Natural killer cell treated with Interleukin-12 subunit alpha and Interleukin-12 subunit beta and Interleukin-15 and Interleukin-18, amount 100 ng/mL, for 72 hours (primary cell): ENCODE measurements at regions not wholly inside any gene's neighbourhood (a gene's known extent, or its start where the extent isn't known, plus 50 kb on each side); places are given as distances from the start of the nearest gene placed in this dataset.
"Not testable (repeated sequence)": the region's sequence is repeated elsewhere in the genome, so short reads cannot be mapped to it uniquely, and the experiment has no call there.

Experiments
- ATAC-seq, 2 donors: fragments of 150-1000 bp; cut with Tn5 transposase in 1 of 2; sonication (Bioruptor Pico), chemical (Tn5 transposase) in 1 of 2; 2 replicates each; pipeline ENCODE4 v1.10.0; 2021
- DNase-seq: peaks from one replicate; pipeline ENCODE4 v3.0.0; 2022; ENCODE audit warnings: low spot score
- H3K27ac Mint-ChIP-seq, 2 donors: 1 replicate in 1 of 2; 2 replicates in 1 of 2; pipeline ENCODE4 v1.8.0; 2022; ENCODE audit warnings: mixed read lengths in 2 of 2, mild to moderate bottlenecking in 1 of 2, moderate library complexity in 1 of 2
- H3K27me3 Mint-ChIP-seq, 2 donors: 1 replicate in 1 of 2; 2 replicates in 1 of 2; pipeline ENCODE4 v1.8.0; 2022; ENCODE audit warnings: mixed read lengths in 2 of 2
- H3K36me3 Mint-ChIP-seq: one replicate; pipeline ENCODE4 v1.8.0; 2022; ENCODE audit warnings: mixed read lengths
- H3K4me1 Mint-ChIP-seq, 2 donors: 1 replicate in 1 of 2; 2 replicates in 1 of 2; pipeline ENCODE4 v1.8.0; 2022; ENCODE audit warnings: low read depth in 2 of 2, mixed read lengths in 2 of 2, mild to moderate bottlenecking in 1 of 2
- H3K4me3 Mint-ChIP-seq: one replicate; pipeline ENCODE4 v1.8.0; 2022; ENCODE audit warnings: mixed read lengths
- H3K9me3 Mint-ChIP-seq: 2 replicates; pipeline ENCODE4 v1.8.0; 2022; ENCODE audit warnings: mixed read lengths

DNA sequence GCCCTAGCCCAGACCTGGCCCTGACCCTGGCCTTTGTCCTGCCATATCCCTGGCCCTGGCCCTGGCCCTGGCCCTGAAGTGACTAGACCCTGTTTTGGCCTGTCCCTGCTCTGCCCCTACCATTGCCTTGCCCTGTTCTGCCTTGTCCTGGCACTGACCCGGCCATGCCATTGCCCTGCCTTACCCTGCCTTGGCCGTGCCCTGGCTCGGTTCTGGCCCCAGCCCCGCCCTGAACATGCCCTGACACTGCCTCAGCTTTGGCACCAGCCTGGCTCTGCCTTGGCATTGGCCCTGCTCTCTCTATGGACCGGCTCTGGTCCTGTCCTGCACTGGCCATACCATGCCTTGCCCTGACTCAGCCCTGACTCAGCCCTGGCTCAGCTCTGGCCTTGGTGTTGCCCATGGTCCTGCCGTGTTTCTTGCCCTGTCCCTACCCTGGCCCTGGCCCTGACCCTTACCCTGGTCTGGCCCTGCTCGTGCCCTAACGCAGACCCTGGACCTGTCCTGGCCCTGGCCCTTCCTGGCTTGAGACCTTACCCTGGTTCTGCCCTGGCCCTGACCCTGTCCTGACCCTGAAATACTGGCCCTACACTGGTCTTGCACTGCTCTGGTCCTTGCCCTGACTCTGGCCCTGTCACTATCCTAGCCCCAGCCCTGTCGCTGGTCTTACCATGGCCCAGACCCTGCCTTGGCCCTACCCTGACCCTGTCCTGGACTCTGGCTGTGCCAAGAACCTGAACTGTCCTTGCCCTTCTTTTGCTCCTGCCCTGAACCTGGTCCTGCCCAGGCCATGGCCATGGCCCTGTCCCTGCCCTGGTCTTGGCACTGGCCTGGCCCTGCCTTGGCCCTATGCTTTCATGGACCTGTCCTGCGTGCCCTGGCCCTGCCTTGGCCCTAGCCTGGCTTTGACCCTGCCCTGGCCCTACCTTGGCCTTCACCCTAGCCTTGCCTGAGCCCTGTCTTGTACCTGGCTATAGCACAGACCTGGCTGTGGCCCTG is 224.6 kb downstream of the LIPI start:
- not testable (repeated sequence) for H3K9me3 Mint-ChIP-seq, H3K36me3 Mint-ChIP-seq, H3K4me1 Mint-ChIP-seq, DNase-seq, H3K27ac Mint-ChIP-seq, H3K4me3 Mint-ChIP-seq, H3K27me3 Mint-ChIP-seq
- peak; percentile 37 to 46 for ATAC-seq

DNA sequence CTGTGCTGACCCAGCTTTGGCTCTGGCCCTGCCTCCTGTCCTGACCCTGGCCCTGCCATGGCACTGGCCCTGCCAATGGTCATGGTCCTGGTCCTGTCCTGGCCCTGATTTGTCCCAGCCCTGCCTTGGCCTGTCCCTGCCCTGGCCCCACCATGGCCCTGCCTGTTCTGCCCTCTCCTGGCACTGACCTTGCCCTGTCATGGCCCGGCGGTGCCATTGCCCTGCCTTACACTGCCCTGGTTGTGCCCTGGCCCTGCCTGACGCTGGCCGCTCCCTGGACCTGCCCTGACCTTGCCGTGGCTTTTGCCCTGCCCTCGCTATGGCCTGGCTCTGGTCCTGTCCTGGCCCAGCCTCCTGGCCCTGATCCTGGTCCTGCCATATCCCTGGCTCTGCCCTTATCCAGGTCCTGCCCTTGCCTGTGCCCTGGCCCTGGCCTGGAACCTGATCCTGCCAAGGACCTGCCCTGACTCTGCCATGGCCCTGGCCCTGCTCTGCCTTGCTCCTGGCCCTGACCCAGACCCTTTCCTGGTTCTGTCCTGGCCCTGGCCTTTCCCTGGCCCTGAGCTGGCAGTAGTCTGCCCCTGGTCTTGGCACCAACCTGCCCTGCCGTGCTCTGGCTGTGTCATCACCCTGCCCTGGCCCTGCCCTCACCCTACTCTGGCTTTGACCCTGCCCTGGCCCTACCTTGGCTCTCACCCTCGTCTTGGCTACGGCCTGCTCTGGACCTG is 225.5 kb downstream of the LIPI start:
- not testable (repeated sequence) for H3K36me3 Mint-ChIP-seq, H3K4me1 Mint-ChIP-seq, H3K27ac Mint-ChIP-seq, DNase-seq, H3K9me3 Mint-ChIP-seq, H3K4me3 Mint-ChIP-seq, H3K27me3 Mint-ChIP-seq
- peak in 1 of 2 donors; percentile 6 for ATAC-seq

DNA sequence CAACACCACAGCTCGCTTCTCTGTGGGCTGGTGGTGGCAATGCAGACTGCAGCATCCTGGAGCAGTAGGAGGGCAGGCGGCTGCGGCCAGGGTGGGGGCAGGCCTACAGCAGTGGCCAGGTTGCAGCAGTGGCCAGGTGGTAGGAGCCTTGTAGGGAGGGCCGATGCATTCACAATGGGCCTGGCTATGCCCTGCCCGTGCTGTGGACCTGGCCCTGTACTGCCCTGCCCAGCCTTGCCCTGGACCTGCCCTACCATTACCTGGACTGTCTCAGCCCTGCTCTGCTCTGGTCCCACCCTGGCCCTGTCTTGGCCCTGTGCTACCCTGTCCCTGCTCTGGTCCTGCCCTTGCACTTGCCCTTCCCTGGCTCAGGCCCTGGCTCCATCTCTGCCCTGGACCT is 226.0 kb downstream of the LIPI start:
- H3K36me3 Mint-ChIP-seq, ATAC-seq, H3K27ac Mint-ChIP-seq, H3K4me1 Mint-ChIP-seq, H3K27me3 Mint-ChIP-seq, H3K4me3 Mint-ChIP-seq, DNase-seq, H3K9me3 Mint-ChIP-seq: not testable (repeated sequence)

DNA sequence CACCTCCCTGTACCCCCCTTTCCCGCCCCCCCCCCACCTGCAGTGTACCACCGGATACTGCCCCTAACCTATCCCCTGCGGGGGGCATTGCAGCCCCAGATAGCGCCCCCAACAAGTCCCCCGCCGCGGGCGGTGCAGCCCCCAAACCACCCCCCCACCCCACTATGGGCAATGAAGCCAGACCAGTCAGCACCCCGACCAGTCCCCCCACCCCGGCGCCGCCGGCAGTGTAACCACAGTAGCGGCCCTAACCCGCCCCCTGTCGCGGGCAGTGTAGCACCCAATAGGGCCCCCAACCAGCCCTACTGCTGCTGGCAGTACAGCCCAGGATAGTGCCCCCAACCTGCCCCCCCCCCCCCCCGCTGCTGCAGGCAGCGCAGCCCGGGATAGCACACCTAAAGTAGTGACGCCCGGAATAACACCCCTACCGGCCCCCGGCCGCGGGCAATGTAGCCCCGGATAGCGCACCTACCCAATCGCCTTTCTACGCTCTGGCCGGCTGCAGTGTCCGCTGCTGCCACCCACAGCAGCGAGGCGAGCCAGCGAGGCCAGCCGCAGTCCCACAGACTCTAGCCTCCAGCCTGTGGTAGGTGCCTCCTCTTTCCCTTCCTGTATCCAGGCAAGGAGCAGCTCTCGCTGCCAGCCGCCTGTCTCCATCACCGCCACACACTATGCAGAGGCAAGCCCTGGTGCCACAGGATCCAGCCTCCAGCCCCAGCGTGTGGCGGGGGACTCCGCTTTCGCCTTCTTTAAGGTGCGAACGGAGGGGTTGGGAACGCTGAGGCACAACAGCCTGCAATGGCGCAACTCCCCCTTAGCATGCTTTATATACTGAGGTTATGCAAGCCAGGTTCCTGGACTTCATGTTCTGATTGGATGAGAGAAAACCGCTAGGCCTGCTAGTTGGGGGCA is 229.3 kb downstream of the LIPI start:
- not testable (repeated sequence) for DNase-seq, H3K36me3 Mint-ChIP-seq, H3K4me1 Mint-ChIP-seq, H3K27me3 Mint-ChIP-seq, H3K9me3 Mint-ChIP-seq, ATAC-seq, H3K27ac Mint-ChIP-seq
- H3K4me3 Mint-ChIP-seq, result peak overlapping the region; percentile 87

DNA sequence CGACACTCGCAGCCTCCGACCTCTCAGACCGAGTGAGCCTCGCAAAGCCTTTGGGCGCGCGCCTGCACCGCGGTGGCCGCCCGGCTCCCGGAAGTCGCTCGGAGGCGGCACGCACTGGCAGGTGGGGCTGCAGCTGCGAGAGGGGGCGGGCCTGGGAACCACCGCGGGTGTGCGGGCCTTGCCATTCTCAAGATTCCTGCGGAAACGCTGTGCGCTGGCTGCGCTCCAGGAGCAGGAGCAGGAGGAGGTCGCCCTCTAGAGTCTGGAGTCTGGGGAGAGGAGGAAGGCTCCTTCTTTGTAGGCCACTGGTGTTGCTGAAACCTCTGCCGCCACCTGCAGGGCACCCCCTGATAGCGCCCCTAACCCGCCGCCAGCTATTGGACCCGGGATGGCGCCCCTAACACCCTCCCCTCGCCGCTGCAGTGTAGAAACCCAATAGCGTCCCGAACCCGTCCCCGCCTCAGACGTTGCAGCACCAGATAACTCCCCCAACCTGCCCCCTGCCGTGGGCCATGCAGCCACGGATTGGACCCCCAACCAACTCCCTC is 230.6 kb downstream of the LIPI start:
- H3K9me3 Mint-ChIP-seq, H3K27me3 Mint-ChIP-seq, H3K36me3 Mint-ChIP-seq, H3K4me1 Mint-ChIP-seq: not testable (repeated sequence)
- H3K4me3 Mint-ChIP-seq, result peak overlapping the region; percentile 87
- H3K27ac Mint-ChIP-seq, result peak overlapping the region in 1 of 2 donors; percentile 63
- DNase-seq (peak; percentile 63), ATAC-seq (peak; percentile 88 to 93)

DNA sequence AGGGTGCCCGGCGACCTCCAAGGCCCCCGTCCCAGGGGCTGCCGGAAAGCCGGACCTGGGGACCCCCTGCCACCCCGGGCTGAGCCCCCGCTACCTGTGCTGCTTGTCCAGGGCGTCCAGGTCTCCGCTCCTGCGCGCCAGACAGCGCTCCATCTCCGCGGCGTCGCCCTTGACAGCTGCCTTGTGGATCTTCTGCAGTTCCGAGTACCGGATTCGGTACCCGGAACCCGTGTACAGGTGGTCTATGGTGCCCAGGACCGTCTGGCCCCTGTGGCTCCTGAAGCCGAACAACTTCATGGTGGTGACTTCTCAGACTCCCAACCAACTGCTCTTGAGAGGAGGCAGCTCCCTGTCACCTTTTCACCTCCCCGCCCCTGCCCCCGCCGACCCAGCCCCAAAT is 231.1 kb downstream of the LIPI start:
- not testable (repeated sequence) for H3K9me3 Mint-ChIP-seq, H3K4me1 Mint-ChIP-seq, H3K27me3 Mint-ChIP-seq, DNase-seq, H3K36me3 Mint-ChIP-seq
- Mint-ChIP-seq H3K27ac (peak overlapping the region in 1 of 2 donors; percentile 63), H3K4me3 (peak overlapping the region; percentile 87)
- ATAC-seq, result peak; percentile 43 to 48

DNA sequence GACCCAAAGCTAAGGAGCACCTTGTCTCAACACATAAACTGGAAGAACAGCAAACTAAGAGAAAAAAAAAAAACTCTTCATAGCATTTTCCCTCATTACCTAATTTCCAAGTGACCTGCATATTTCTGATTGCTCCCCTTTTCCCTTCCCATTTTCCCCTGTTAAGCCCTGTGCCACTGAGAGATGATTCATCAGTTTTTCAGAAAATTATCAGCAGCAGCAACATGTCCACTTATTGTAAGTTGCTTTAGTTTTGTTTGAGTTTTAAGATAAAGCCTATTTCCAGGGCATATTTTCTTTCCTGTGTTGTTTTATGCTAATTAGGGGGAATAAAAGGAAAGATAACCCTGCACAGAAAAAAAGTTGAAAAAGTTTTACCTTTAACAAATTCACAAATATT is 236.2 kb downstream of the LIPI start:
- not testable (repeated sequence) for DNase-seq, H3K4me1 Mint-ChIP-seq, H3K27ac Mint-ChIP-seq, H3K27me3 Mint-ChIP-seq, H3K9me3 Mint-ChIP-seq, H3K36me3 Mint-ChIP-seq, H3K4me3 Mint-ChIP-seq, ATAC-seq

DNA sequence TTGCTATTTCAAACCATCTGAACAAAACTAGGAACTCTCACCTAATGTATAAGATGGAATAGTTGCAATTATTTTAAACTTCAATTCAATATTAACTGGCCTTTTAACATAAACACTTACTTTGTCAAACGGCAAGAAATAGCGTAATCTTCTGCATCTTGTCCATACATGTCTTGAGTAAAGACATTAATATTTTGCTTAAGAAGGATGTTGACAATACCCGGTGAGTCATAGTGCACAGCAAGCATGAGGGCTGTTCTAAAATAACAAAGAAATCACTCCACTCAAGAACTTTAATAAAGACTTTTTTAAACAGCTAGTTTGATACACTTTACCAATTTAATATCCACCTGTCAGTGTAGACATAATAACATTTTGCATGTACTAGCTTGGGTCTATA is 240.9 kb downstream of the LIPI start:
- not testable (repeated sequence) for H3K27me3 Mint-ChIP-seq, H3K4me3 Mint-ChIP-seq, ATAC-seq, DNase-seq, H3K27ac Mint-ChIP-seq, H3K36me3 Mint-ChIP-seq, H3K9me3 Mint-ChIP-seq, H3K4me1 Mint-ChIP-seq

DNA sequence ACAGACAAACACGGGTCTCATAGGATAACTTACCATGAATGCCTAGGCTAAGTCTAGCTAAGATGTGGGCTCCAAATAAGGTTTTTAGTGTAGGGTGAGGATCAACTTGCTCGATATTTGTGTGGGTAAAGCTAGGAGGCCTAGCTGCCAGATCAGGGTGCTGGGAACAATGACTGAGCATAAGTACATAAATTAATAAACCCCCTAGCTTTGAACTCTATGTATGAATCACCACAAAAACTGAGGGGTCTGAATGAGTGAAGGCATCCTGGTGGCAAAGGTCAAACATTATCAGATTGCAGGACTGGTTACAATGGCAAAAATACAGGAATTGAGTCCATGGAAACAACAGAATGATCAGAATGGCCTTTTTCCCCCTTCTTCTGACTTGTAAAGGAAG is 241.8 kb downstream of the LIPI start:
- not testable (repeated sequence) for H3K36me3 Mint-ChIP-seq, H3K27me3 Mint-ChIP-seq, H3K9me3 Mint-ChIP-seq, H3K27ac Mint-ChIP-seq, H3K4me1 Mint-ChIP-seq, ATAC-seq, H3K4me3 Mint-ChIP-seq, DNase-seq

DNA sequence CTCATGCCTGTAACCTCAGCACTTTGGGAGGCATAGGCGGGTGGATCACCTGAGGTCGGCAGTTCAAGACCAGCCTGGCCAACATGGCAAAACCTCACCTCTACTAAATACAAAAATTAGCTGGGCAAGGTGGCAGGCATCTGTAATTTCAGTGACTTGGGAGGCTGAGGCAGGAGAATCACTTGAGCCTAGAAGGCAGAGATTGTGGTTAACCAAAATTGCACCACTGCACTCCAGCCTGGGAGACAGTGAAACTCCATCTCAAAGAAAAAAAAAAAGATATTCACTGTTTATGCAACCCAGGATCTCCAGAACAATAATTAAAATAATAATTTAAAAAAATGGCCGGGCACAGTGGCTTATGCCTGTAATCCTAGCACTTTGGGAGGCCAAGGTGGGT is 247.5 kb downstream of the LIPI start:
- H3K9me3 Mint-ChIP-seq, ATAC-seq, H3K4me1 Mint-ChIP-seq, H3K27ac Mint-ChIP-seq, DNase-seq, H3K27me3 Mint-ChIP-seq, H3K4me3 Mint-ChIP-seq, H3K36me3 Mint-ChIP-seq: not testable (repeated sequence)

DNA sequence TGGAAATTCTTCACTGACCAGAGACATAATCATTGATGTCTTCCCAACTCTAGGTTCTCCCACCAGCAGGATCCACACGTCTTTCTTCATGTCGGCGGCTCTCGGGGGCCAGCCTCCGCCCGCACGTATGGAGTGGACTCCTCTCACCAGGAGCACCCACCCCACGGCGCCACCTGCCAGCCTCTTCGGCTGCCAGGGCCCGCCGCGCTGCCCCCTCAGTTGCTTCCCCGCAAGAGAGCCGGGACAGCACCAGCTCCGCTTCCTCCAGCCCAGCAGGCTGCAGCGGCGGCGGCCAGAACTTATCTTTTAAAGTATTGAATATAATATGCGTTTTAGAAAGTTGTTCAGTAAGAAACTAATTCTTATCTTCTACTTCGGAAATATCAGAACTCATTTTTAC is 273.5 kb downstream of the LIPI start:
- Mint-ChIP-seq H3K27ac (no peak overlapping the region), H3K4me1 (no peaks in the 10 kb centered on the region), H3K4me3 (no peak overlapping the region), H3K36me3 (peaks cover 5% of the 10 kb centered on the region), H3K9me3 (no peaks in the 10 kb centered on the region), H3K27me3 (no peaks in the 10 kb centered on the region)
- DNase-seq (no peak), ATAC-seq (no peak)

DNA sequence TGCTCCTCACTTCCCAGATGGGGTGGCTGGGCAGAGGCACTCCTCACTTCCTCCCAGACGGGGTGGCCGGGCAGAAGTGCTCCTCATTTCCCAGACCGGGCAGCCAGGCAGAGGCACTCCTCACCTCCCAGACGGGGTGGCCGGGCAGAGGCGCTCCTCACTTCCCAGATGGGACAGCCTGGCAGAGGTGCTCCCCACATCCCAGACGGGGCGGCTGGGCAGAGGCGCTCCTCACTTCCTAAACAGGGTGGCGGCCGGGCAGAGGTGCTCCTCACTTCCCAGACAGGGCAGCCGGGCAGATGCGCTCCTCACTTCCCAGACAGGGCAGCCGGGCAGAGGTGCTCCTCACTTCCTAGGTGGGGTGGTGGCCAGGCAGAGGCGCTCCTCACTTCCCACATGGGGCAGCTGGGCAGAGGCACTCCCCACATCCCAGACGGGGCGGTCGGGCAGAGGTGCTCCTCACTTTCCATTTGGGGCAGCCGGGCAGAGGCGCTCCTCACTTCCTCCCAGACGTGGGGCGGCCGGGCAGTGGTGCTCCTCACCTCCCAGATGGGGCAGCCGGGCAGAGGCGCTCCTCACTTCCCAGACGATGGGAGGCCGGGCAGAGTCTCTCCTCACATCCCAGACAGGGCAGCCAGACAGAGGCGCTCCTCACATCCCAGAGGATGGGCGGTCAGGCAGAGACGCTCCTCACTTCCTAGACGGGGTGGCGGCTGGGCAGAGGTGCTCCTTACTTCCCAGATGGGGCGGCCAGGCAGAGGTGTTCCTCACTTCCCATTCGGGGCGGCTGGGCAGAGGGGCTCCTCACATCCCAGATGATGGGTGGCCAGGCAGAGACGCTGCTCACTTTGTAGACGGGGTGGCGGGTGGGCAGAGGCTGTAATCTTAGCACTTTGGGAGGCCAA is 274.5 kb downstream of the LIPI start:
- not testable (repeated sequence) for H3K9me3 Mint-ChIP-seq, ATAC-seq, H3K27ac Mint-ChIP-seq, H3K4me3 Mint-ChIP-seq, H3K4me1 Mint-ChIP-seq, H3K27me3 Mint-ChIP-seq, H3K36me3 Mint-ChIP-seq, DNase-seq
